NT2/D1 (cell line): ENCODE measurements at regions not wholly inside any gene's neighbourhood (a gene's known extent, or its start where the extent isn't known, plus 50 kb on each side); places are given as distances from the start of the nearest gene placed in this dataset.

Experiments
- SUZ12 ChIP-seq: IDR thresholded peaks from 2 replicates; pipeline ENCODE4 v1.6.1; 2011; ENCODE audit not compliant: insufficient read length, insufficient read depth; ENCODE audit errors: extremely low read depth
- YY1 ChIP-seq: IDR thresholded peaks from 2 replicates; pipeline ENCODE4 v1.6.1; 2011; ENCODE audit not compliant: insufficient read length, insufficient read depth

DNA sequence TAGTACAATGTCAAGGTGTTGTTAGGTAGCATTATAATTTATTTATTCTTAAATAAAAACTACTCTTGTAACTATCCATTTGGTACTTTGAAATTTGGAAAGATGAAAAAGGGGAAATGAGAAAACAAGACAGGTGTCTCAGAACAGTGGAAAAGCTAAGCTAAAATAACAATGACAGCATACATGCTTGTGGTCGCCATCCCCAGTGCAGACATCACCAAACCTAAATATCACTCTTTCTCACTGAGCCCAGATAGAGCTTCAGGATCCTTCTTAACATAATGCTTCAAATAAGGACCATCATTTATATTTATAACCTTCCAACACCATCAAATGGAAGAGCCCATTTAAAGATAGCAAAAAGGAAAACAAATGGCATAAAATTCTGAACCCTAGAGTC lies 434.4 kb upstream of the BRINP1 start:
- no peak for TF ChIP-seq SUZ12
- TF ChIP-seq YY1: no peak
